ENCODE measurements at regions not wholly inside any gene's neighbourhood (a gene's known extent, or its start where the extent isn't known, plus 50 kb on each side); places are given as distances from the start of the nearest gene placed in this dataset.

DNA sequence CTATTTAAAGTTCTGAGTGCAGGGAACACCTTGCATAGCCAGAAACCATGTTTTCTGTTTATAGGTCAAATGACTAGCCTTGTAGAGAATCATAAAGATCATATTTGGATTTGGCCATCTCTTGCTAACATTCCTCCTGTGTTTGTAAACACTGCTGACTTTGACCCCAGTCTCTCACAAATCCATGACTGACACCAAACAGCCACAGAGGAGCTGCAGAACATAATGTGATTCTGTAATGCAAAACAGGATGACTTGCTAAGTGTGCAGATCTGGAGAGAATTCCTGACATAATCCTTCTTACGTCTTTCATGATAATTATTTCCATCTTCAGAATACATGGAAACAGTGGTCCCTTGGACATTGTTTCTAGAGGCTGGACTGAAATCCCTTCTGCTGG lies 211.8 kb downstream of the BMP4 start:
- no peaks in the 10 kb centered on the region for H3K36me3 ChIP-seq (ENCODE audit: low read depth)
- TF ChIP-seq, protein P1, sequence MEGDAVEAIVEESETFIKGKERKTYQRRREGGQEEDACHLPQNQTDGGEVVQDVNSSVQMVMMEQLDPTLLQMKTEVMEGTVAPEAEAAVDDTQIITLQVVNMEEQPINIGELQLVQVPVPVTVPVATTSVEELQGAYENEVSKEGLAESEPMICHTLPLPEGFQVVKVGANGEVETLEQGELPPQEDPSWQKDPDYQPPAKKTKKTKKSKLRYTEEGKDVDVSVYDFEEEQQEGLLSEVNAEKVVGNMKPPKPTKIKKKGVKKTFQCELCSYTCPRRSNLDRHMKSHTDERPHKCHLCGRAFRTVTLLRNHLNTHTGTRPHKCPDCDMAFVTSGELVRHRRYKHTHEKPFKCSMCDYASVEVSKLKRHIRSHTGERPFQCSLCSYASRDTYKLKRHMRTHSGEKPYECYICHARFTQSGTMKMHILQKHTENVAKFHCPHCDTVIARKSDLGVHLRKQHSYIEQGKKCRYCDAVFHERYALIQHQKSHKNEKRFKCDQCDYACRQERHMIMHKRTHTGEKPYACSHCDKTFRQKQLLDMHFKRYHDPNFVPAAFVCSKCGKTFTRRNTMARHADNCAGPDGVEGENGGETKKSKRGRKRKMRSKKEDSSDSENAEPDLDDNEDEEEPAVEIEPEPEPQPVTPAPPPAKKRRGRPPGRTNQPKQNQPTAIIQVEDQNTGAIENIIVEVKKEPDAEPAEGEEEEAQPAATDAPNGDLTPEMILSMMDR (IDR thresholded peaks at IDR 0.05): no peak
- ATAC-seq (no peak), DNase-seq (no peak)
- intact Hi-C loops (cut with DNase I, micrococcal nuclease): no loop called here
- no peaks in the 10 kb centered on the region for H3K9me3 ChIP-seq
- H3K4me1 ChIP-seq (ENCODE audit: low read depth): no peaks in the 10 kb centered on the region
- no peak overlapping the region for H3K4me3 ChIP-seq

DNA sequence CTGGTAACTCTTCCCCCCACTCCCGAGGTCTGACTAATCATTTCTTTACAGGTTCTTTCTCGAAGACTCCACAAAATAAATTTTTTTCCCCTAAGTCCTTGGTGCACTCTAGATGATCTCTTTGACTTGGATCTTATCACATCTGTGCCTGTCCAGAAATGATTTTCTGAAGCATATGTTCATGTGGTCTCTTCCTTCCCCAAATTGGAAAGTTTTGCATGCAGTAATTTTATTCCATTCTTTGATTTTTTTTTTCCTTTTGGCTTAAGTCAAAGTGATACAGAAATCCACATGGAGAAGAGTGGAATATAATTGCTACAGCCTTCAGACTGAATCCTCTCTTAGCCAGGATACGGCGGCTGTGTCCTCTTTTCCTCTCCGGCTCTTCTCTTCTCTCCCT lies 213.3 kb downstream of the BMP4 start:
- no peak for DNase-seq
- H3K4me1 ChIP-seq (ENCODE audit: low read depth): no peaks in the 10 kb centered on the region
- no peaks in the 10 kb centered on the region for H3K36me3 ChIP-seq (ENCODE audit: low read depth)
- no peak overlapping the region for H3K4me3 ChIP-seq
- intact Hi-C loops (cut with DNase I, micrococcal nuclease): no loop called here
- TF ChIP-seq, protein P1 (IDR thresholded peaks at IDR 0.05): no peak
- H3K9me3 ChIP-seq: no peaks in the 10 kb centered on the region
- no peak for ATAC-seq

DNA sequence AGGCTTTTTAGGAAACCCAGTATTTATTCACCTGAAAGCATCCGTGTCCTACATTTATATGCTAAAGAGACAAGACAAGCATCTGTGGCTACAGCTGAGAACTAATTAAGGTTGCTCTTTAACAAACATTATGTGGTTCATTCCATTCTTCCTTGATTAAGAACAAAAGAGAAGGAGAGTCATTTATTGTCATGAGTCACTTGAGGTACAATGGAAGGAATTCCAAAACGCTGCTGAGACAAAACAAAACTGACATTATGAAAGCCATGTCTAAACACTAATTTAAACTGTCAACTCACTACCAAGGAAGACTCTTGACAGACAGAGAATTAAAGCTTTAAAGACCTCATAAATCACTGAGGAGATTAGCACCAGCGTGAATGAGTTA lies 214.4 kb downstream of the BMP4 start:
- Histone ChIP-seq H3K4me1 (ENCODE audit: low read depth) (no peaks in the 10 kb centered on the region), H3K4me3 (no peak overlapping the region), H3K9me3 (no peaks in the 10 kb centered on the region), H3K36me3 (ENCODE audit: low read depth) (no peaks in the 10 kb centered on the region)
- ATAC-seq (no peak), DNase-seq (no peak)
- intact Hi-C loops (cut with DNase I, micrococcal nuclease): no loop called here
- TF ChIP-seq, protein P1 (IDR thresholded peaks at IDR 0.05): no peak

DNA sequence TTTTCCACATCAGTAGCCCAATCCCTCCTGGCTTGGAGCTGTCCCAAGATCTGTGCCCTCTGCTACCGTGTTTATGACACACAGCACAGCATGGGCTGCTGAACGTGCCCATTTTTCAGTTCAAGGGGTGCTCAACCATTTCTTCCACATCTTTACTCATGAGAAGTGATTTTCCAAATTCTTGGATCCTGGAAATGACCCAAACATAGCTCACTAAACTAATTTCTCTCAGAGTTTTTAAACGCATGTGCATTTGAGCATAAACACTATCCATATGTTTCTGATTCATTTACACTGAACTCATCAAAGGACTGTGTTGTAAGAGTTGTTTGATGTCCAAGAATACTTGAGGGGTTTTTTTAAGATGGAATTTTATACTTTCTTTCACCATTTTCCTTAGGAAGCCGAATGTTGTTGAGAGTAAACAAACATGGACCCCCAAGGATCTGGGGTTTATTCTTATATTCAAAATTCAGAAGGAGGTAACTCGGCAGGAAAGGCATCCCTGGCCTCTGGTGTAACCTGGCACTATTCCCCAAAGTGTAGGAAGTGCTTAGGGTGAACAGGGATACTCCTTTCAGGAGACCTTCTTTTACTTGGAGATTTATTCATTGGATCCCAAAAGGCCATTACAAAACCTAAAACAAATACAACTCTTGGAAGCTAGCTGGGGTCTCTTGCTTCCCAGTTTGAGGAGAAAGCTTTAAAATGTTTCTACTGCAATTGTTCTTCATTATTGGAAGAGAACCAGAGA lies 215.0 kb downstream of the BMP4 start:
- H3K9me3 ChIP-seq: no peaks in the 10 kb centered on the region
- DNase-seq: no peak
- ATAC-seq: no peak
- H3K4me1 ChIP-seq (ENCODE audit: low read depth): no peaks in the 10 kb centered on the region
- intact Hi-C loops (cut with DNase I, micrococcal nuclease): no loop called here
- TF ChIP-seq, protein P1 (IDR thresholded peaks at IDR 0.05): no peak
- H3K4me3 ChIP-seq: no peak overlapping the region
- H3K36me3 ChIP-seq (ENCODE audit: low read depth): no peaks in the 10 kb centered on the region

DNA sequence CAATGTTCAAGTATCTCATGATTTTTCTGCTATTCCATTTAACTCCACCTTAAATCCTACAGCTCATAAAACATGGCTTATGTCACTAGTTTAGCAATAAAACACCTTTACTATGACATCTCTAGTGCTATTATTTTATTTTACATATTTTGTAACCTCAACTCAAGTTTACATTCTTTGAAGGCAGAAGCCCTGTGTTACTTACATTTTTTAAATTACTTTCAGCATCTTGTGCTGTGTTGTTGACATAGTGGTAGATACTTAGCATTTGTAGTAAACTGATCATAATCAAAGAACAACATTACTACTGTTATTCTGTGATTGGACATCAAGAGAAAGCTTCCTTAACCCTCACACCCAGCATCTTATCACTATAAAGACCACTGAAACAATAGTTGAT lies 216.1 kb downstream of the BMP4 start:
- DNase-seq: no peak
- TF ChIP-seq, protein P1 (IDR thresholded peaks at IDR 0.05): no peak
- intact Hi-C loops (cut with DNase I, micrococcal nuclease): no loop called here
- Histone ChIP-seq H3K4me3 (no peak overlapping the region), H3K9me3 (no peaks in the 10 kb centered on the region), H3K4me1 (ENCODE audit: low read depth) (no peaks in the 10 kb centered on the region), H3K36me3 (ENCODE audit: low read depth) (no peaks in the 10 kb centered on the region)
- ATAC-seq: no peak

DNA sequence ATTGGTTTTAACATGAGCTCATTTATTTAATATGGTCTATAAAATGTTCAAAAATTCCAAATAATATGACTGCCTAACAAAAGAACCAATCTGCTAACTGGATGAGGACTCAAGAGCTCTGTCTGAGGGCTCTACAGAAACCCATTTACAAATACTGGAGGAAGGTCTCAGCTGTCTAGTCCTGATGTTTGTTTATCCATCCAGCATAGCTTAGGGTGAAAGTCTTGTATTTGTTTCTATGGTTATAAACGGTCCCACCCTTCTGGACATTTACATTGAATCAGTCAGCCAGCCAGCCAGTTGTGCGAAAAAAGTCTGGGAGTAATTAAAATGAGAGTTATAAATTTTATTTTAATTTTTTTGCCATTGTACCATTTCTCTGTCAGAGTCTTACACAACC lies 220.7 kb downstream of the BMP4 start:
- no peak overlapping the region for H3K4me3 ChIP-seq
- DNase-seq: no peak
- TF ChIP-seq, protein P1 (IDR thresholded peaks at IDR 0.05): no peak

More for the DNA sequence above, 220.7 kb downstream of the BMP4 start:
- ATAC-seq: no peak
- intact Hi-C loops (cut with DNase I, micrococcal nuclease): no loop called here
- H3K9me3 ChIP-seq: no peaks in the 10 kb centered on the region
- no peaks in the 10 kb centered on the region for H3K36me3 ChIP-seq (ENCODE audit: low read depth)
- H3K4me1 ChIP-seq (ENCODE audit: low read depth): no peaks in the 10 kb centered on the region

All from mucosa of descending colon (tissue), 3 donors.